HEK293T (cell line): ENCODE measurements at regions not wholly inside any gene's neighbourhood (a gene's known extent, or its start where the extent isn't known, plus 50 kb on each side); places are given as distances from the start of the nearest gene placed in this dataset.

Experiments used
- CTCF ChIA-PET: fragments of 350-600 bp; formaldehyde crosslinking; extraction: SDS; loops from one replicate; lab custom pipeline; 2021; ENCODE audit warnings: antibody characterized with exemption, inconsistent platforms; lab: Yijun Ruan, JAX
- POLR2A ChIA-PET: fragments of 350-600 bp; formaldehyde crosslinking; extraction: SDS; loops from one replicate; lab custom pipeline; 2020; ENCODE audit warnings: antibody characterized with exemption, inconsistent platforms; lab: Yijun Ruan, JAX
- DNase-seq: peaks from one replicate; pipeline ENCODE4 v3.0.0; 2012; ENCODE audit warnings: mixed read lengths; ENCODE audit errors: extremely low spot score
- ARNT ChIP-seq: fragments of 450-650 bp; IDR thresholded peaks from 2 replicates; pipeline ENCODE4 v1.6.1; 2017; ENCODE audit warnings: mild to moderate bottlenecking
- BHLHE40 ChIP-seq: fragments of 450-650 bp; IDR thresholded peaks from 2 replicates; pipeline ENCODE4 v1.6.1; 2016; ENCODE audit warnings: mild to moderate bottlenecking, moderate library complexity, borderline replicate concordance
- CTBP1 ChIP-seq: fragments of 450-650 bp; IDR thresholded peaks from 2 replicates; pipeline ENCODE4 v1.6.1; 2016; ENCODE audit warnings: borderline replicate concordance
- ELF4 ChIP-seq: fragments of 450-650 bp; IDR thresholded peaks from 2 replicates; pipeline ENCODE4 v1.6.1; 2017; ENCODE audit warnings: antibody characterized with exemption
- FOXA1 ChIP-seq: fragments of 450-650 bp; IDR thresholded peaks from 2 replicates; pipeline ENCODE4 v1.6.1; 2016; ENCODE audit warnings: mild to moderate bottlenecking
- FOXK2 ChIP-seq: fragments of 450-650 bp; IDR thresholded peaks from 2 replicates; pipeline ENCODE4 v1.6.1; 2016; ENCODE audit warnings: mild to moderate bottlenecking
- FOXM1 ChIP-seq: fragments of 450-650 bp; IDR thresholded peaks from 2 replicates; pipeline ENCODE4 v1.6.1; 2017; ENCODE audit warnings: mild to moderate bottlenecking, borderline replicate concordance
- HDGF ChIP-seq: fragments of 450-650 bp; IDR thresholded peaks from 2 replicates; pipeline ENCODE4 v1.6.1; 2017; ENCODE audit warnings: antibody characterized with exemption, borderline replicate concordance
- L3MBTL2 ChIP-seq: fragments of 450-650 bp; conservative IDR thresholded peaks from 2 replicates; pipeline ENCODE4 v1.6.1; 2016; ENCODE audit warnings: mild to moderate bottlenecking
- LEF1 ChIP-seq: fragments of 450-650 bp; IDR thresholded peaks from 2 replicates; pipeline ENCODE4 v1.6.1; 2017; ENCODE audit warnings: mild to moderate bottlenecking, borderline replicate concordance
- NFRKB ChIP-seq: fragments of 450-650 bp; IDR thresholded peaks from 2 replicates; pipeline ENCODE4 v1.6.1; 2016; ENCODE audit warnings: mild to moderate bottlenecking, moderate library complexity
- PKNOX1 ChIP-seq: fragments of 450-650 bp; IDR thresholded peaks from 2 replicates; pipeline ENCODE4 v1.6.1; 2016
- SP1 ChIP-seq: fragments of 450-650 bp; IDR thresholded peaks from 2 replicates; pipeline ENCODE4 v1.6.1; 2017
- SUZ12 ChIP-seq: fragments of 450-650 bp; IDR thresholded peaks from 2 replicates; pipeline ENCODE4 v1.6.1; 2016; ENCODE audit warnings: mild to moderate bottlenecking
- TARDBP ChIP-seq: fragments of 450-650 bp; IDR thresholded peaks from 2 replicates; pipeline ENCODE4 v1.6.1; 2016
- ZNF384 ChIP-seq: fragments of 450-650 bp; IDR thresholded peaks from 2 replicates; pipeline ENCODE4 v1.6.1; 2016

GRCh38 chr22:22155146-22155545 lies 89.4 kb upstream of the VPREB1 start:
- TF ChIP-seq FOXM1 (no peak), BHLHE40 (no peak), TARDBP (no peak), FOXK2 (no peak), ARNT (no peak), ELF4 (no peak), LEF1 (no peak), FOXA1 (no peak)
- ChIA-PET CTCF (no interaction called here), POLR2A (no interaction called here)
- DNase-seq: no peak

GRCh38 chr22:22154040-22154439 lies 90.5 kb upstream of the VPREB1 start:
- CTCF ChIA-PET: no interaction called here
- TF ChIP-seq L3MBTL2 (no peak), ARNT (no peak), PKNOX1 (no peak), ZNF384 (no peak), SP1 (no peak), FOXK2 (no peak), NFRKB (no peak), FOXM1 (no peak), TARDBP (no peak), BHLHE40 (no peak), FOXA1 (no peak), LEF1 (no peak), CTBP1 (no peak), ELF4 (no peak), SUZ12 (no peak), HDGF (no peak)
- POLR2A ChIA-PET: no interaction called here
- no peak for DNase-seq

- TF ChIP-seq ZNF384 (no peak), SP1 (no peak), L3MBTL2 (no peak), LEF1 (no peak), NFRKB (no peak), PKNOX1 (no peak), BHLHE40 (no peak), FOXK2 (no peak), HDGF (no peak), SUZ12 (no peak)
- CTCF ChIA-PET: interaction anchor here (0.7 kb wide), 1 partner anchor 22 kb away, joined by 3 read pairs; no protein-coding TSS in a partner anchor
- POLR2A ChIA-PET: no interaction called here
- no peak for DNase-seq
Measured at GRCh38 chr22:22151308-22151707, 93.3 kb upstream of the VPREB1 start.

DNA sequence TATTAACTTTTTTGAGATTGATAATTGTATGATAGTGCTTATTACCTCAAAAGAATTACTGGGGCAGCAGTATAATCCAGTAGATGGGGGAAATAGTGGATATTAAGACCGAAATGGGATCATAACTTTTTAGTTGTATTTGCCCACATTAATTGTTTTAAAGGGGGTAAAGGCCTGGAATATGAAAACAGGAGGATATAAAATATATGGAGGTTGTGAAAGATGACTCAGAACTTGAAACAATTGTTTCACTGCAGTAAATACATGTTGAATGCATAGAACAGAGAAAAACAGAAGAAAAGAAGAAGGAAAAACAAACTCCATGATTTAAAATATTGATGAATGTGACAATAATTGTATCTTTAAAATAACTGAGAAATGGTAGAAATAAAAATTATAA lies 94.1 kb upstream of the VPREB1 start:
- ChIA-PET POLR2A (no interaction called here), CTCF (no interaction called here)
- no peak for DNase-seq
- TF ChIP-seq FOXA1 (no peak), CTBP1 (no peak), ELF4 (no peak), FOXM1 (no peak), HDGF (no peak), ZNF384 (no peak), PKNOX1 (no peak), SUZ12 (no peak), ARNT (no peak), LEF1 (no peak), NFRKB (no peak), FOXK2 (no peak), SP1 (no peak), L3MBTL2 (no peak), TARDBP (no peak), BHLHE40 (no peak)

DNA sequence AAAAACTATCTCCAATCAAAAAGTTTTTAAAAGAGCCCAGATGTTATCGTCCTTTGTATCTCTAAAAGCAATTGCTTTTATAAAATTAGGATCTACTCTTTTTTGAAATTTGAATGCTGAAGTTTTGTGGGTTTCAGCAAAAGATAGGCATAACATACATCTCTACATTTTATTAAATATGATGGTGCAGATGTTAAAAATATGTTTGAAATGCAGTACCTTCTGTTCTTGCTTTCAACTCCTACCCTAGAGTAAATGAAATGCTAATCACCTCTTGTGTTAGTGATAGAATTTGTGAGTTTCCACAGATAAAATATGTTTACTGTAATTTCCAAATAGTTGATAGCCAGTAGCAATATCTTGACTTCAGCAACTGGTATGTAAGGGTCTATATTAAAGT lies 95.7 kb upstream of the VPREB1 start:
- no peak for TF ChIP-seq NFRKB
- TF ChIP-seq LEF1: no peak
- TF ChIP-seq SUZ12: no peak
- no peak for TF ChIP-seq CTBP1
- no peak for TF ChIP-seq TARDBP
- no peak for TF ChIP-seq ELF4
- POLR2A ChIA-PET: no interaction called here
- no peak for DNase-seq
- CTCF ChIA-PET: no interaction called here

- no peak for DNase-seq
- no peak for TF ChIP-seq BHLHE40
- no peak for TF ChIP-seq PKNOX1
- TF ChIP-seq L3MBTL2: no peak
- TF ChIP-seq FOXA1: no peak
- TF ChIP-seq CTBP1: no peak
- TF ChIP-seq FOXM1: no peak
- TF ChIP-seq HDGF: no peak
- no peak for TF ChIP-seq ELF4
- no peak for TF ChIP-seq LEF1
- TF ChIP-seq SP1: no peak
- TF ChIP-seq NFRKB: no peak
- no peak for TF ChIP-seq SUZ12
- TF ChIP-seq TARDBP: no peak
- no peak for TF ChIP-seq ZNF384
- ChIA-PET CTCF (interaction anchor here (0.7 to 1.1 kb wide), 2 partner anchors 9 to 12 kb away, joined by 3 to 4 read pairs; no protein-coding TSS in a partner anchor), POLR2A (no interaction called here)
Measured at GRCh38 chr22:22144858-22145257, 99.7 kb upstream of the VPREB1 start.
